NCI-H2029 (cell line): ENCODE measurements at regions not wholly inside any gene's neighbourhood (a gene's known extent, or its start where the extent isn't known, plus 50 kb on each side); places are given as distances from the start of the nearest gene placed in this dataset.
"Not testable (repeated sequence)": the region's sequence is repeated elsewhere in the genome, so short reads cannot be mapped to it uniquely, and the experiment has no call there.

Source experiments
- DNase-seq: peaks from one replicate; lab custom pipeline; 2025; lab: John Stamatoyannopoulos, UW

GRCh38 chr10:35780970-35781642 lies 139.0 kb upstream of the FZD8 start:
- DNase-seq = no peak

GRCh38 chr10:35778306-35778705 lies 136.2 kb upstream of the FZD8 start:
- no peak for DNase-seq

- DNase-seq = not testable (repeated sequence)
Observed at GRCh38 chr10:35776557-35776956, 134.5 kb upstream of the FZD8 start.

- DNase-seq = no peak
Observed at GRCh38 chr10:35774109-35774508, 132.0 kb upstream of the FZD8 start.

GRCh38 chr10:35770817-35771355 lies 128.8 kb upstream of the FZD8 start:
- DNase-seq = no peak

GRCh38 chr10:35769795-35770194 lies 127.7 kb upstream of the FZD8 start:
- no peak for DNase-seq

GRCh38 chr10:35768731-35769130 lies 126.6 kb upstream of the FZD8 start:
- DNase-seq = no peak

GRCh38 chr10:35768011-35768410 lies 125.9 kb upstream of the FZD8 start:
- no peak for DNase-seq

GRCh38 chr10:35765996-35766395 lies 123.9 kb upstream of the FZD8 start:
- DNase-seq = no peak

- DNase-seq = no peak
Observed at GRCh38 chr10:35765066-35765527, 123.0 kb upstream of the FZD8 start.

GRCh38 chr10:35762311-35763030 lies 120.4 kb upstream of the FZD8 start:
- DNase-seq = no peak

GRCh38 chr10:35758076-35758475 lies 116.0 kb upstream of the FZD8 start:
- DNase-seq = no peak

- no peak for DNase-seq
Observed at GRCh38 chr10:35754519-35754918, 112.4 kb upstream of the FZD8 start.

- DNase-seq = no peak
Observed at GRCh38 chr10:35752469-35753461, 110.7 kb upstream of the FZD8 start.

- DNase-seq = no peak
Observed at GRCh38 chr10:35751347-35751746, 109.3 kb upstream of the FZD8 start.

GRCh38 chr10:35749230-35749629 lies 107.1 kb upstream of the FZD8 start:
- no peak for DNase-seq

GRCh38 chr10:35745617-35746403 lies 103.7 kb upstream of the FZD8 start:
- DNase-seq = no peak

- DNase-seq = no peak
Observed at GRCh38 chr10:35743851-35744250, 101.8 kb upstream of the FZD8 start.

GRCh38 chr10:35743351-35743750 lies 101.3 kb upstream of the FZD8 start:
- no peak for DNase-seq

GRCh38 chr10:35739998-35740397 lies 97.9 kb upstream of the FZD8 start:
- DNase-seq = no peak

GRCh38 chr10:35735412-35735811 lies 93.3 kb upstream of the FZD8 start:
- DNase-seq = no peak
